NB4 (cell line): ENCODE measurements at regions not wholly inside any gene's neighbourhood (a gene's known extent, or its start where the extent isn't known, plus 50 kb on each side); places are given as distances from the start of the nearest gene placed in this dataset.

ENCODE experiments used
- CTCF ChIP-seq: IDR thresholded peaks from one replicate; pipeline ENCODE4 v1.5.1; 2012; ENCODE audit warnings: low read depth, low read length
- MAX ChIP-seq: IDR thresholded peaks from 2 replicates; pipeline ENCODE4 v1.6.1; 2011; ENCODE audit warnings: low read depth, low read length
- MYC ChIP-seq: IDR thresholded peaks from 2 replicates; pipeline ENCODE4 v1.6.1; 2011; ENCODE audit warnings: low read depth, low read length
- POLR2A ChIP-seq: IDR thresholded peaks from 2 replicates; pipeline ENCODE4 v1.6.1; 2011; ENCODE audit warnings: mild to moderate bottlenecking; ENCODE audit not compliant: insufficient read length; ENCODE audit errors: extremely low read depth

DNA sequence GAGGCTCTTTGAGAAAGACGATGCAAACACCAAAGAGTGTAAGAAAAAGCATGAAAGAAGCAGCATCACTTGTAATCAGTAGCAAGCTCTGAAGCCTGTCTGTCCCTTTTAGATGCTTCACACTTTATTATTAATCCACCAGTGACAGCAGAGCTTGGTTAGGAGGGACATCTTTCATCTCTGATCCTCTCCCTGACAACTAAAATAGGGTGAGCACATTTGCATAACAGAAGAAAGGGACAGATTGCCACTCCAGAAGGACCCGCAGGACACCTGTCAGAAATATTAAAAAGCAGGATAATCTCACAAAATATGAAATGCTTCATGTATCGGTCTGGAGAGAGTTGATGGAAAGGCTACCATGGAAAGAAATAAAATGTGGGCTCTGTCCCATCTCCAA lies 71.4 kb upstream of the MAP1B start:
- TF ChIP-seq CTCF (no peak), POLR2A (no peak), MAX (no peak), MYC (no peak)
